ENCODE measurements at regions not wholly inside any gene's neighbourhood (a gene's known extent, or its start where the extent isn't known, plus 50 kb on each side); places are given as distances from the start of the nearest gene placed in this dataset.

GRCh38 chr18:43578706-43579105 lies 301.4 kb upstream of the SYT4 start:
- TF ChIP-seq POLR2A (IDR thresholded peaks at IDR 0.05) (no peak), CTCF (IDR thresholded peaks at IDR 0.05) (no peak)
